Uterus (tissue), 2 donors: ENCODE measurements at regions not wholly inside any gene's neighbourhood (a gene's known extent, or its start where the extent isn't known, plus 50 kb on each side); places are given as distances from the start of the nearest gene placed in this dataset.

Experiments
- CTCF ChIP-seq, 4 experiments: fragments of 200-600 bp in 2 of 4; fragments of 450-650 bp in 2 of 4; sonication (generic) in 2 of 4; IDR thresholded peaks; one replicate each; pipeline ENCODE4 v1.5.1; 2016 to 2019; ENCODE audit warnings: antibody characterized with exemption in 4 of 4, mild to moderate bottlenecking in 2 of 4, moderate library complexity in 1 of 4
- POLR2A ChIP-seq, 2 donors: fragments of 450-650 bp; IDR thresholded peaks; one replicate each; pipeline ENCODE4 v1.6.1; 2016; ENCODE audit warnings: antibody characterized with exemption in 2 of 2, mild to moderate bottlenecking in 1 of 2, moderate library complexity in 1 of 2

GRCh38 chr10:78197628-78198272 is 164.1 kb downstream of the RPS24 start:
- TF ChIP-seq CTCF (IDR thresholded peaks at IDR 0.05) (no peak), POLR2A (IDR thresholded peaks at IDR 0.05) (no peak)
